ENCODE measurements at regions not wholly inside any gene's neighbourhood (a gene's known extent, or its start where the extent isn't known, plus 50 kb on each side); places are given as distances from the start of the nearest gene placed in this dataset.

GRCh38 chr2:117232305-117232704 lies 582.2 kb upstream of the DDX18 start:
- Histone ChIP-seq H3K36me3 (ENCODE audit: insufficient read depth) (no peaks in the 10 kb centered on the region), H3K4me1 (ENCODE audit: low read depth, poor library complexity, severe bottlenecking) (no peaks in the 10 kb centered on the region), H3K4me2 (no peak overlapping the region), H2AFZ (ENCODE audit: low read depth) (no peak overlapping the region), H3K27ac (no peak overlapping the region), H3K79me2 (ENCODE audit: insufficient read depth, low read depth) (no peaks in the 10 kb centered on the region), H3K9ac (no peak overlapping the region), H3K27me3 (ENCODE audit: insufficient read depth, low read depth) (no peaks in the 10 kb centered on the region), H4K20me1 (ENCODE audit: insufficient read depth) (no peaks in the 10 kb centered on the region), H3K4me3 (IDR thresholded peaks at IDR 0.05; ENCODE audit: insufficient read depth, low read depth, low read length) (no peak overlapping the region)
- TF ChIP-seq, protein P1, sequence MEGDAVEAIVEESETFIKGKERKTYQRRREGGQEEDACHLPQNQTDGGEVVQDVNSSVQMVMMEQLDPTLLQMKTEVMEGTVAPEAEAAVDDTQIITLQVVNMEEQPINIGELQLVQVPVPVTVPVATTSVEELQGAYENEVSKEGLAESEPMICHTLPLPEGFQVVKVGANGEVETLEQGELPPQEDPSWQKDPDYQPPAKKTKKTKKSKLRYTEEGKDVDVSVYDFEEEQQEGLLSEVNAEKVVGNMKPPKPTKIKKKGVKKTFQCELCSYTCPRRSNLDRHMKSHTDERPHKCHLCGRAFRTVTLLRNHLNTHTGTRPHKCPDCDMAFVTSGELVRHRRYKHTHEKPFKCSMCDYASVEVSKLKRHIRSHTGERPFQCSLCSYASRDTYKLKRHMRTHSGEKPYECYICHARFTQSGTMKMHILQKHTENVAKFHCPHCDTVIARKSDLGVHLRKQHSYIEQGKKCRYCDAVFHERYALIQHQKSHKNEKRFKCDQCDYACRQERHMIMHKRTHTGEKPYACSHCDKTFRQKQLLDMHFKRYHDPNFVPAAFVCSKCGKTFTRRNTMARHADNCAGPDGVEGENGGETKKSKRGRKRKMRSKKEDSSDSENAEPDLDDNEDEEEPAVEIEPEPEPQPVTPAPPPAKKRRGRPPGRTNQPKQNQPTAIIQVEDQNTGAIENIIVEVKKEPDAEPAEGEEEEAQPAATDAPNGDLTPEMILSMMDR (conservative IDR thresholded peaks at IDR 0.05; ENCODE audit: low read depth, low read length): no peak

DNA sequence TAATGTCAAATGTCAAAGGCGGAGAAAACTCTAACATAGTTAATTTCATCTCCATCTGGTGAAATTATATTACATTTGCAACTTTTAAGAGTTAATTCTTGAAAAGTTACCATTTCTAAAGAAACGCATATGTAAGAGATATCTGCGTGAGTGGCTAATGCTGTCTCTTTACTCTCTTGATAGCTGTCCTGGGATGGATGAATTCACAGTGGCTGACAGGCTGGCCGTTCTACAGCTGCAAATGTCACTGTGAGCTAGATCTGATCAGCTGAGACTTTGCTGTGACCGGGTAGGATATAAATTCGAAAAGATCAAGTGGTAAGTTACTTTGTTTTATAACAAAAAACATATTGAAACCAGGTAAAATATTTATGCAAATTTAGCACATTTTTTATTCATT lies 557.1 kb upstream of the DDX18 start:
- no peak overlapping the region for H3K27ac ChIP-seq
- no peaks in the 10 kb centered on the region for H3K27me3 ChIP-seq (ENCODE audit: insufficient read depth, low read depth)
- no peak overlapping the region for H3K4me3 ChIP-seq (IDR thresholded peaks at IDR 0.05; ENCODE audit: insufficient read depth, low read depth, low read length)

DNA sequence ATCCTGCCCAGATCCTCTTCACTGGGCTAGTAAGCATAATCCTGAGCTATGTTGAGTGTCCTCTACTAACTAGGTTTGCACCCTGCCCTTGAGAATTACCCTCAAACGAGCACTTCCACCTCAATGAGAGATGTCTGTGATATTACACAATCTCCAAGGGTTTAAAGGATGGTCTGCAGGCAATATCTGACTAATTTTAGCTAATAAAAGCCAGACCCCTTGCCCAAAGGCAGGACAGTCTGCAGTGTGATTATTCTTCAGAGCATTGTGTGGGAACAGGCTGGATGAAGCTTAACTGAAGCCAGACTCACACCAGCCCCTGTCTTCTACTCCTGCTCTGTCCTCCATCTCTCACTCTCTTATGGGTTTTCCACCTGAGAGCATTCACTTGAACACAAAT lies 544.9 kb upstream of the DDX18 start:
- Histone ChIP-seq H3K4me2 (no peak overlapping the region), H4K20me1 (ENCODE audit: insufficient read depth) (no peaks in the 10 kb centered on the region), H3K79me2 (ENCODE audit: insufficient read depth, low read depth) (no peaks in the 10 kb centered on the region), H3K9ac (no peak overlapping the region), H3K4me3 (IDR thresholded peaks at IDR 0.05; ENCODE audit: insufficient read depth, low read depth, low read length) (no peak overlapping the region), H3K36me3 (ENCODE audit: insufficient read depth) (no peaks in the 10 kb centered on the region), H3K27ac (no peak overlapping the region), H3K27me3 (ENCODE audit: insufficient read depth, low read depth) (no peaks in the 10 kb centered on the region), H3K4me1 (ENCODE audit: low read depth, poor library complexity, severe bottlenecking) (no peaks in the 10 kb centered on the region), H2AFZ (ENCODE audit: low read depth) (no peak overlapping the region)
- TF ChIP-seq, protein P1 (conservative IDR thresholded peaks at IDR 0.05; ENCODE audit: low read depth, low read length): no peak

More for the DNA sequence above, 557.1 kb upstream of the DDX18 start:
- Histone ChIP-seq H2AFZ (ENCODE audit: low read depth) (no peak overlapping the region), H4K20me1 (ENCODE audit: insufficient read depth) (no peaks in the 10 kb centered on the region), H3K4me1 (ENCODE audit: low read depth, poor library complexity, severe bottlenecking) (no peaks in the 10 kb centered on the region), H3K9ac (no peak overlapping the region), H3K79me2 (ENCODE audit: insufficient read depth, low read depth) (no peaks in the 10 kb centered on the region), H3K36me3 (ENCODE audit: insufficient read depth) (no peaks in the 10 kb centered on the region), H3K4me2 (no peak overlapping the region)
- TF ChIP-seq, protein P1 (conservative IDR thresholded peaks at IDR 0.05; ENCODE audit: low read depth, low read length): no peak

- Histone ChIP-seq H3K36me3 (ENCODE audit: insufficient read depth) (no peaks in the 10 kb centered on the region), H3K79me2 (ENCODE audit: insufficient read depth, low read depth) (no peaks in the 10 kb centered on the region), H3K27ac (no peak overlapping the region), H4K20me1 (ENCODE audit: insufficient read depth) (no peaks in the 10 kb centered on the region), H3K4me3 (IDR thresholded peaks at IDR 0.05; ENCODE audit: insufficient read depth, low read depth, low read length) (no peak overlapping the region), H2AFZ (ENCODE audit: low read depth) (no peak overlapping the region), H3K4me1 (ENCODE audit: low read depth, poor library complexity, severe bottlenecking) (no peaks in the 10 kb centered on the region), H3K27me3 (ENCODE audit: insufficient read depth, low read depth) (no peaks in the 10 kb centered on the region), H3K4me2 (no peak overlapping the region), H3K9ac (no peak overlapping the region)
- TF ChIP-seq, protein P1 (conservative IDR thresholded peaks at IDR 0.05; ENCODE audit: low read depth, low read length): no peak
These were observed 542.9 kb upstream of the DDX18 start for GRCh38 chr2:117271631-117272030.
